Neural cell (in vitro differentiated cells): ENCODE measurements at regions not wholly inside any gene's neighbourhood (a gene's known extent, or its start where the extent isn't known, plus 50 kb on each side); places are given as distances from the start of the nearest gene placed in this dataset.

Experiments used
- CTCF ChIP-seq: fragments of 450-650 bp; IDR thresholded peaks from 2 replicates; pipeline ENCODE4 v1.5.1; 2014; ENCODE audit warnings: antibody characterized with exemption, mild to moderate bottlenecking, moderate library complexity; ENCODE audit not compliant: poor library complexity, severe bottlenecking
- EZH2 ChIP-seq: fragments of 200-600, 300-800 bp; shearing (Covaris generic), sonication (generic); IDR thresholded peaks from 2 replicates; pipeline ENCODE4 v1.6.1; 2014; ENCODE audit warnings: antibody characterized with exemption, low read length, borderline replicate concordance, mild to moderate bottlenecking; ENCODE audit not compliant: insufficient read depth, poor library complexity, severe bottlenecking
- MXI1 ChIP-seq: fragments of 450-650 bp; conservative IDR thresholded peaks from 2 replicates; pipeline ENCODE4 v1.6.1; 2014; ENCODE audit warnings: antibody characterized with exemption, mild to moderate bottlenecking; ENCODE audit not compliant: poor library complexity, severe bottlenecking
- POLR2AphosphoS5 ChIP-seq: IDR thresholded peaks from 2 replicates; pipeline ENCODE4 v1.6.1; 2012
- TAF1 ChIP-seq: IDR thresholded peaks from 2 replicates; pipeline ENCODE4 v1.6.1; 2012; ENCODE audit warnings: low read depth

GRCh38 chr4:180430283-180430682 lies 1812.9 kb upstream of the TENM3 start:
- TF ChIP-seq POLR2AphosphoS5 (no peak), CTCF (no peak), EZH2 (no peak), TAF1 (no peak), MXI1 (no peak)
